WTC11 (cell line): ENCODE measurements at regions not wholly inside any gene's neighbourhood (a gene's known extent, or its start where the extent isn't known, plus 50 kb on each side); places are given as distances from the start of the nearest gene placed in this dataset.

Experiments used
- ATAC-seq: fragments of 200-7000 bp; cut with Tn5 transposase; 2 replicates; pipeline ENCODE4 v1.10.0; 2021; ENCODE audit warnings: mild to moderate bottlenecking, moderate library complexity
- CTCF ChIA-PET: fragments of 300-600 bp; sonication (Branson Sonifier 250); formaldehyde crosslinking; loops from one replicate; lab custom pipeline; 2021; ENCODE audit warnings: antibody characterized with exemption; lab: Charles Lee
- POLR2A ChIA-PET: fragments of 350-600 bp; sonication (Branson Sonifier 250); formaldehyde crosslinking; loops from one replicate; lab custom pipeline; 2021; ENCODE audit warnings: antibody characterized with exemption; lab: Charles Lee
- DNase-seq: peaks from one replicate; pipeline ENCODE4 v3.0.0; 2021; ENCODE audit warnings: low spot score
- H3K27ac Mint-ChIP-seq: 2 replicates; pipeline ENCODE4 v1.8.0; 2021; ENCODE audit warnings: mixed read lengths
- H3K27me3 Mint-ChIP-seq: 2 replicates; pipeline ENCODE4 v1.8.0; 2021; ENCODE audit warnings: low read depth, mild to moderate bottlenecking, moderate library complexity, mixed read lengths
- H3K36me3 Mint-ChIP-seq: 2 replicates; pipeline ENCODE4 v1.8.0; 2021; ENCODE audit warnings: mixed read lengths
- H3K4me1 Mint-ChIP-seq: 2 replicates; pipeline ENCODE4 v1.8.0; 2022; ENCODE audit warnings: mixed read lengths
- H3K4me3 Mint-ChIP-seq: 2 replicates; pipeline ENCODE4 v1.8.0; 2021; ENCODE audit warnings: mild to moderate bottlenecking, moderate library complexity, mixed read lengths
- H3K9me3 Mint-ChIP-seq: 2 replicates; pipeline ENCODE4 v1.8.0; 2021; ENCODE audit warnings: mixed read lengths
- ATF1 ChIP-seq: sonication (generic); formaldehyde crosslinking; IDR thresholded peaks from 2 replicates; pipeline ENCODE4 v1.8.1; 2023; ENCODE audit warnings: mild to moderate bottlenecking, moderate library complexity, missing genetic modification reagents
- ETV6 ChIP-seq: sonication (generic); formaldehyde crosslinking; IDR thresholded peaks from 2 replicates; pipeline ENCODE4 v1.8.1; 2022; ENCODE audit warnings: mild to moderate bottlenecking, missing genetic modification reagents
- NR1H2 ChIP-seq: sonication (generic); formaldehyde crosslinking; IDR thresholded peaks from 2 replicates; pipeline ENCODE4 v1.9.0; 2021; ENCODE audit warnings: mild to moderate bottlenecking, moderate library complexity, missing genetic modification reagents
- ZNF232 ChIP-seq: sonication (generic); formaldehyde crosslinking; IDR thresholded peaks from 2 replicates; pipeline ENCODE4 v1.8.0; 2022; ENCODE audit warnings: mild to moderate bottlenecking, missing genetic modification reagents
- ZNF423 ChIP-seq: fragments of 250-450 bp; sonication (Bioruptor Pico); IDR thresholded peaks from 2 replicates; pipeline ENCODE4 v2.1.2; 2022; ENCODE audit warnings: mild to moderate bottlenecking, moderate library complexity
- ZNF671 ChIP-seq: fragments of 250-450 bp; sonication (Bioruptor Pico); IDR thresholded peaks from 2 replicates; pipeline ENCODE4 v1.8.0; 2021; ENCODE audit warnings: mild to moderate bottlenecking
- TF ChIP-seq, protein P1 (sequence below): fragments of 250-450 bp; sonication (Bioruptor Pico); IDR thresholded peaks from 2 replicates; pipeline ENCODE4 v1.9.0; 2021; ENCODE audit warnings: mild to moderate bottlenecking, borderline replicate concordance
- TF ChIP-seq, protein P2 (sequence below): sonication (generic); formaldehyde crosslinking; IDR thresholded peaks from 2 replicates; pipeline ENCODE4 v1.8.1; 2023; ENCODE audit warnings: mild to moderate bottlenecking, moderate library complexity, missing genetic modification reagents
- TF ChIP-seq, protein P3 (sequence below): sonication (generic); formaldehyde crosslinking; IDR thresholded peaks from 2 replicates; pipeline ENCODE4 v1.8.1; 2023; ENCODE audit warnings: mild to moderate bottlenecking, missing genetic modification reagents, borderline replicate concordance
- TF ChIP-seq, protein P4 (sequence below): sonication (generic); formaldehyde crosslinking; IDR thresholded peaks from 2 replicates; pipeline ENCODE4 v1.8.1; 2023; ENCODE audit warnings: mild to moderate bottlenecking, missing genetic modification reagents

- Mint-ChIP-seq H3K27ac (no peak overlapping the region), H3K4me3 (no peak overlapping the region), H3K36me3 (no peaks in the 10 kb centered on the region)
- CTCF ChIA-PET: no interaction called here
- no peak for ATAC-seq
- TF ChIP-seq ZNF671 (CRISPR knock-in tag) (no peak), ZNF232 (CRISPR knock-in tag) (no peak), ETV6 (CRISPR knock-in tag) (no peak), ATF1 (no peak)
- TF ChIP-seq, protein P1, sequence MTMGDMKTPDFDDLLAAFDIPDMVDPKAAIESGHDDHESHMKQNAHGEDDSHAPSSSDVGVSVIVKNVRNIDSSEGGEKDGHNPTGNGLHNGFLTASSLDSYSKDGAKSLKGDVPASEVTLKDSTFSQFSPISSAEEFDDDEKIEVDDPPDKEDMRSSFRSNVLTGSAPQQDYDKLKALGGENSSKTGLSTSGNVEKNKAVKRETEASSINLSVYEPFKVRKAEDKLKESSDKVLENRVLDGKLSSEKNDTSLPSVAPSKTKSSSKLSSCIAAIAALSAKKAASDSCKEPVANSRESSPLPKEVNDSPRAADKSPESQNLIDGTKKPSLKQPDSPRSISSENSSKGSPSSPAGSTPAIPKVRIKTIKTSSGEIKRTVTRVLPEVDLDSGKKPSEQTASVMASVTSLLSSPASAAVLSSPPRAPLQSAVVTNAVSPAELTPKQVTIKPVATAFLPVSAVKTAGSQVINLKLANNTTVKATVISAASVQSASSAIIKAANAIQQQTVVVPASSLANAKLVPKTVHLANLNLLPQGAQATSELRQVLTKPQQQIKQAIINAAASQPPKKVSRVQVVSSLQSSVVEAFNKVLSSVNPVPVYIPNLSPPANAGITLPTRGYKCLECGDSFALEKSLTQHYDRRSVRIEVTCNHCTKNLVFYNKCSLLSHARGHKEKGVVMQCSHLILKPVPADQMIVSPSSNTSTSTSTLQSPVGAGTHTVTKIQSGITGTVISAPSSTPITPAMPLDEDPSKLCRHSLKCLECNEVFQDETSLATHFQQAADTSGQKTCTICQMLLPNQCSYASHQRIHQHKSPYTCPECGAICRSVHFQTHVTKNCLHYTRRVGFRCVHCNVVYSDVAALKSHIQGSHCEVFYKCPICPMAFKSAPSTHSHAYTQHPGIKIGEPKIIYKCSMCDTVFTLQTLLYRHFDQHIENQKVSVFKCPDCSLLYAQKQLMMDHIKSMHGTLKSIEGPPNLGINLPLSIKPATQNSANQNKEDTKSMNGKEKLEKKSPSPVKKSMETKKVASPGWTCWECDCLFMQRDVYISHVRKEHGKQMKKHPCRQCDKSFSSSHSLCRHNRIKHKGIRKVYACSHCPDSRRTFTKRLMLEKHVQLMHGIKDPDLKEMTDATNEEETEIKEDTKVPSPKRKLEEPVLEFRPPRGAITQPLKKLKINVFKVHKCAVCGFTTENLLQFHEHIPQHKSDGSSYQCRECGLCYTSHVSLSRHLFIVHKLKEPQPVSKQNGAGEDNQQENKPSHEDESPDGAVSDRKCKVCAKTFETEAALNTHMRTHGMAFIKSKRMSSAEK: no peak
- TF ChIP-seq, protein P2, sequence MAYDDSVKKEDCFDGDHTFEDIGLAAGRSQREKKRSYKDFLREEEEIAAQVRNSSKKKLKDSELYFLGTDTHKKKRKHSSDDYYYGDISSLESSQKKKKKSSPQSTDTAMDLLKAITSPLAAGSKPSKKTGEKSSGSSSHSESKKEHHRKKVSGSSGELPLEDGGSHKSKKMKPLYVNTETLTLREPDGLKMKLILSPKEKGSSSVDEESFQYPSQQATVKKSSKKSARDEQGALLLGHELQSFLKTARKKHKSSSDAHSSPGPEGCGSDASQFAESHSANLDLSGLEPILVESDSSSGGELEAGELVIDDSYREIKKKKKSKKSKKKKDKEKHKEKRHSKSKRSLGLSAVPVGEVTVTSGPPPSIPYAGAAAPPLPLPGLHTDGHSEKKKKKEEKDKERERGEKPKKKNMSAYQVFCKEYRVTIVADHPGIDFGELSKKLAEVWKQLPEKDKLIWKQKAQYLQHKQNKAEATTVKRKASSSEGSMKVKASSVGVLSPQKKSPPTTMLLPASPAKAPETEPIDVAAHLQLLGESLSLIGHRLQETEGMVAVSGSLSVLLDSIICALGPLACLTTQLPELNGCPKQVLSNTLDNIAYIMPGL (CRISPR knock-in tag): no peak
- TF ChIP-seq, all 79 proteins: peak for 0
- Mint-ChIP-seq H3K9me3 (no peaks in the 10 kb centered on the region), H3K4me1 (peaks cover 12% of the 10 kb centered on the region), H3K27me3 (no peaks in the 10 kb centered on the region)
- POLR2A ChIA-PET: no interaction called here
- no peak for DNase-seq
Measured at GRCh38 chr17:15890279-15890892, 54.5 kb upstream of the ADORA2B start.

GRCh38 chr17:15891318-15891717 lies 53.6 kb upstream of the ADORA2B start:
- no peak overlapping the region; the same call in 1 of the 2 replicates for H3K27ac Mint-ChIP-seq
- H3K4me1 Mint-ChIP-seq: peaks cover 11% of the 10 kb centered on the region
- ChIA-PET CTCF (interaction anchor here (0.6 kb wide), 1 partner anchor 54 kb away, joined by 3 read pairs; no protein-coding TSS in a partner anchor), POLR2A (interaction anchor here (0.6 kb wide), 1 partner anchor 695 kb away, joined by 4 read pairs; no protein-coding TSS in a partner anchor)
- ATAC-seq (no peak), DNase-seq (no peak)
- no peak for TF ChIP-seq ZNF423 (CRISPR knock-in tag)
- TF ChIP-seq, protein P3, sequence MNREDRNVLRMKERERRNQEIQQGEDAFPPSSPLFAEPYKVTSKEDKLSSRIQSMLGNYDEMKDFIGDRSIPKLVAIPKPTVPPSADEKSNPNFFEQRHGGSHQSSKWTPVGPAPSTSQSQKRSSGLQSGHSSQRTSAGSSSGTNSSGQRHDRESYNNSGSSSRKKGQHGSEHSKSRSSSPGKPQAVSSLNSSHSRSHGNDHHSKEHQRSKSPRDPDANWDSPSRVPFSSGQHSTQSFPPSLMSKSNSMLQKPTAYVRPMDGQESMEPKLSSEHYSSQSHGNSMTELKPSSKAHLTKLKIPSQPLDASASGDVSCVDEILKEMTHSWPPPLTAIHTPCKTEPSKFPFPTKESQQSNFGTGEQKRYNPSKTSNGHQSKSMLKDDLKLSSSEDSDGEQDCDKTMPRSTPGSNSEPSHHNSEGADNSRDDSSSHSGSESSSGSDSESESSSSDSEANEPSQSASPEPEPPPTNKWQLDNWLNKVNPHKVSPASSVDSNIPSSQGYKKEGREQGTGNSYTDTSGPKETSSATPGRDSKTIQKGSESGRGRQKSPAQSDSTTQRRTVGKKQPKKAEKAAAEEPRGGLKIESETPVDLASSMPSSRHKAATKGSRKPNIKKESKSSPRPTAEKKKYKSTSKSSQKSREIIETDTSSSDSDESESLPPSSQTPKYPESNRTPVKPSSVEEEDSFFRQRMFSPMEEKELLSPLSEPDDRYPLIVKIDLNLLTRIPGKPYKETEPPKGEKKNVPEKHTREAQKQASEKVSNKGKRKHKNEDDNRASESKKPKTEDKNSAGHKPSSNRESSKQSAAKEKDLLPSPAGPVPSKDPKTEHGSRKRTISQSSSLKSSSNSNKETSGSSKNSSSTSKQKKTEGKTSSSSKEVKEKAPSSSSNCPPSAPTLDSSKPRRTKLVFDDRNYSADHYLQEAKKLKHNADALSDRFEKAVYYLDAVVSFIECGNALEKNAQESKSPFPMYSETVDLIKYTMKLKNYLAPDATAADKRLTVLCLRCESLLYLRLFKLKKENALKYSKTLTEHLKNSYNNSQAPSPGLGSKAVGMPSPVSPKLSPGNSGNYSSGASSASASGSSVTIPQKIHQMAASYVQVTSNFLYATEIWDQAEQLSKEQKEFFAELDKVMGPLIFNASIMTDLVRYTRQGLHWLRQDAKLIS (CRISPR knock-in tag): no peak
- TF ChIP-seq, protein P4, sequence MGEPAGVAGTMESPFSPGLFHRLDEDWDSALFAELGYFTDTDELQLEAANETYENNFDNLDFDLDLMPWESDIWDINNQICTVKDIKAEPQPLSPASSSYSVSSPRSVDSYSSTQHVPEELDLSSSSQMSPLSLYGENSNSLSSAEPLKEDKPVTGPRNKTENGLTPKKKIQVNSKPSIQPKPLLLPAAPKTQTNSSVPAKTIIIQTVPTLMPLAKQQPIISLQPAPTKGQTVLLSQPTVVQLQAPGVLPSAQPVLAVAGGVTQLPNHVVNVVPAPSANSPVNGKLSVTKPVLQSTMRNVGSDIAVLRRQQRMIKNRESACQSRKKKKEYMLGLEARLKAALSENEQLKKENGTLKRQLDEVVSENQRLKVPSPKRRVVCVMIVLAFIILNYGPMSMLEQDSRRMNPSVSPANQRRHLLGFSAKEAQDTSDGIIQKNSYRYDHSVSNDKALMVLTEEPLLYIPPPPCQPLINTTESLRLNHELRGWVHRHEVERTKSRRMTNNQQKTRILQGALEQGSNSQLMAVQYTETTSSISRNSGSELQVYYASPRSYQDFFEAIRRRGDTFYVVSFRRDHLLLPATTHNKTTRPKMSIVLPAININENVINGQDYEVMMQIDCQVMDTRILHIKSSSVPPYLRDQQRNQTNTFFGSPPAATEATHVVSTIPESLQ (CRISPR knock-in tag): no peak
- no peak for TF ChIP-seq ZNF232 (CRISPR knock-in tag)
- TF ChIP-seq NR1H2 (CRISPR knock-in tag): no peak
- no peaks in the 10 kb centered on the region for H3K36me3 Mint-ChIP-seq
- no peaks in the 10 kb centered on the region for H3K9me3 Mint-ChIP-seq
- no peak overlapping the region for H3K4me3 Mint-ChIP-seq
- H3K27me3 Mint-ChIP-seq: no peaks in the 10 kb centered on the region
